ENCODE measurements at regions not wholly inside any gene's neighbourhood (a gene's known extent, or its start where the extent isn't known, plus 50 kb on each side); places are given as distances from the start of the nearest gene placed in this dataset.

DNA sequence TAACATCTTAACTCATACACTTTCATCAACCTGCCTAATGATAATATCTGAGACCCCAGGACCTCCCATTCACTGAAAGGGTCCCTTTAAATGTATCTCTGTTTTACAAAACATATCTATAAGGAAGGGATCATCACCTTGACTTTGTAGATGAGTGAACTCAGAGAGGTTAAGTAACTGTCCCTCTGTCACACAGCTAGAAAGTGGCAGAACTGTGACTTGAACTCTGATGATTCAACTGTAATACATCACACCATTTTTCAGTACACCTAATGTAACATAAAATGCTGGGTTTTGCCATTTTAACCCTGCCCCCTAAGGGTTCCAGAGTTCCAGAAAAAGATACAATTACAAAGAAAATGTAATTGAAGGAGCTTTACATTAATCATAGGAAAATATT, 234.6 kb downstream of the ZEB2 start:
- TF ChIP-seq, protein P1, sequence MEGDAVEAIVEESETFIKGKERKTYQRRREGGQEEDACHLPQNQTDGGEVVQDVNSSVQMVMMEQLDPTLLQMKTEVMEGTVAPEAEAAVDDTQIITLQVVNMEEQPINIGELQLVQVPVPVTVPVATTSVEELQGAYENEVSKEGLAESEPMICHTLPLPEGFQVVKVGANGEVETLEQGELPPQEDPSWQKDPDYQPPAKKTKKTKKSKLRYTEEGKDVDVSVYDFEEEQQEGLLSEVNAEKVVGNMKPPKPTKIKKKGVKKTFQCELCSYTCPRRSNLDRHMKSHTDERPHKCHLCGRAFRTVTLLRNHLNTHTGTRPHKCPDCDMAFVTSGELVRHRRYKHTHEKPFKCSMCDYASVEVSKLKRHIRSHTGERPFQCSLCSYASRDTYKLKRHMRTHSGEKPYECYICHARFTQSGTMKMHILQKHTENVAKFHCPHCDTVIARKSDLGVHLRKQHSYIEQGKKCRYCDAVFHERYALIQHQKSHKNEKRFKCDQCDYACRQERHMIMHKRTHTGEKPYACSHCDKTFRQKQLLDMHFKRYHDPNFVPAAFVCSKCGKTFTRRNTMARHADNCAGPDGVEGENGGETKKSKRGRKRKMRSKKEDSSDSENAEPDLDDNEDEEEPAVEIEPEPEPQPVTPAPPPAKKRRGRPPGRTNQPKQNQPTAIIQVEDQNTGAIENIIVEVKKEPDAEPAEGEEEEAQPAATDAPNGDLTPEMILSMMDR (IDR thresholded peaks at IDR 0.05; ENCODE audit: low read depth, low read length): no peak
- no peak overlapping the region for H3K4me3 ChIP-seq (ENCODE audit: low read depth, low read length)

DNA sequence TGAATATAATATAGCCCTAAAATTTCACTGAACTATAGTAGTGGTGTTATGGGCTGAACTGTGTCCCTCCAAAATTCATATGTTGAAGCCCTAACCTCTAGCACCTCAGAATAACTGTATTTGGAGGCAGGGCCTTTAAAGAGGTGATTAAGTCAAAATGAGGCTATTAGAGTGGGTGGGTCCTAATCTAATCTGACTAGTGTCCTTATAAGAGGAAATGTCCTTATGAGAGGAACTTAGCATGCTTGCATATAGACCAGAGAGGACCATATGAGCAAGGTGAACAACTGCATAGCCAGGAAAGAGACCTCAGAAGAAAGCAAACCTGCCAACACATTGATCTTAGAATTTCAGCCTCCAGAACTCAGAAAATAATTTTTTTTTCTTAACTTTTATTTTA, 238.4 kb downstream of the ZEB2 start:
- H3K4me3 ChIP-seq (ENCODE audit: low read depth, low read length): no peak overlapping the region
- TF ChIP-seq, protein P1 (IDR thresholded peaks at IDR 0.05; ENCODE audit: low read depth, low read length): no peak

DNA sequence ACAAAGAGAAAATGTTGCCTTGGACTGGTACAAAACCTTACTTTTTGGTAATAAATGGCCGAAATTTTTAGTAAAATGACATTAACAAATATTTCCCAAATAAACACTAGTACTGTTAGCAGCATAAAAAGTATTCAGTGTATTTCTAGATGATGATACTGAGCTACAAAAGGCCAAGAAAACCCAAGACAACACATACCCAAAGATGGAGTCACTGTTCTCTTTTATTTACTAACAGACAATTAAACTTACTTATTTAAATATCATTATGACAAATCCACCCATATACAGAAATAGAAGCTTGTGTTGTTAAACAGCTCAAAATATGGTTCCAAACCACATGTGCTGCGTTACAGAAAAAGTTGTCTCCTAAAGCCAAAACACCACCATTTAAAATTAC, 239.9 kb downstream of the ZEB2 start:
- no peak overlapping the region for H3K4me3 ChIP-seq (ENCODE audit: low read depth, low read length)
- TF ChIP-seq, protein P1 (IDR thresholded peaks at IDR 0.05; ENCODE audit: low read depth, low read length): no peak

DNA sequence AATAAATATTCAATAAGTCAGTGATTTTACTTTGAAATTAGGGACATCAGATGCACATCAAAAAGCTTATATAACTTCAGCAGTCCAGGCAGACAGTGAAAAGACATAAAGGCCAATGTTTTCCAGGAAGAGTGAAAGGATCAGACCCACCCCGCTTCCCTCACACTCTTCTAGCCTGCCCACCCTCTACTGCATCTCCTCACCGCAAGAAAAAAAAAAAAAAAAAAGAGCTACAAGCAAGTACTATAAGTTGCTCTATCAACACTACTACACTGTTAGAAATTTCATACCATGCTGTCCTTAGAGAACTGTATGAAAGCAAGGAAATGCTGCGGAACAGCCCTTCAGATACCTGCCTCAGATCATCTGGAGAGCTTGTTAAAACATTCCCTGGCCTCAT, 240.8 kb downstream of the ZEB2 start:
- no peak overlapping the region for H3K4me3 ChIP-seq (ENCODE audit: low read depth, low read length)
- TF ChIP-seq, protein P1 (IDR thresholded peaks at IDR 0.05; ENCODE audit: low read depth, low read length): no peak

DNA sequence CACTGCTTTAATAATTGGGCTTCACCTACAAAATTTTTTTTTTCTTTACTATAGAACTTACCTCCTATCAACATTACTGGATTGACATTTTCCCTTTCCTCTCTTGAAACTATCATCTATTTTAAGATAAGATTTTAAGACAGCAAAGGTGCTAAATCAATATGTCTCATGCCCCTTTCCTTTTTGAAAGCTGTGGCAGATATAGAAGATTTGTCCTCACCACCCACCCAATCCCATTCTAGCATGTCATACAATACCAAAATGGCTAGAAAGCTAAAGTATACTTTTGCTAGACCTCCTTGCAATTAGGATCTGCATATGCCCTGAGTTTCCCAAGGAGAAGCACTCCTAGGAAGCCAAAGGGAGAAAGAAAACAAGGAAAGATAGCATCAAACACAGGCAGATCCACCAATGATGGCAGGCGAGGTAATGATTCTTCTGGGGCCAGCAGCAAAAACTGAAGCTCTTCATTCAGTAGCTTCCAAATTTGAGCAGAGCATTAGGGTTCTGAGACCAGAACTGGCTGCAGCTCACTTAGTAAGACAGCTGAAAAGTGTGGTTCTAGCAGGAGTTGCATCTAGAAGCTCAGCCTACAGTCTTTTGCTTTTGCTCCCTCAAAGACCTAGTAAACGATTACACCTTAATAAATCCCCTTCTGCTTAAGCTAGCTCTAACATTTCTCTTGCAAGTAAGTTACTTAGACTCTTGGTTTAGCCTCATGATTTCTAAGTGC, 242.1 kb downstream of the ZEB2 start:
- TF ChIP-seq, protein P1 (IDR thresholded peaks at IDR 0.05; ENCODE audit: low read depth, low read length): no peak
- H3K4me3 ChIP-seq (ENCODE audit: low read depth, low read length): no peak overlapping the region

DNA sequence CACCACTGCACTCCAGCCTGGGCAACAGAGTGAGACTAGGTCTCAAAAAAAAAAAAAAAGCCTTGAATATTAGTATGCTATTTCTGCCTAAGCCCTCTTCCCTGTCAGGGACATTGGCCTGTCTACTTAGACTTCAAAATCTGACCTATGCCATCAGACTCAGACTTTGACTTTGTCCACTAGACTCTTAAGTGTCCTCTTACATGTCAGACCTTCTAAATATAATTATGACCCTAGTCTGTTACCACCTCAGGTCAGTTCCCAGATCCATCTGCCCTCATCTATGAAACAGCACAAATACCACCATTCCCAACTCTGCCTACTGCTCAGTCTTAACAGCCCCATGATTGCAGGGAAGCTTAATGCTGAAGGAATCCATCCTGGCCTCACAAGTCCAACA, 244.6 kb downstream of the ZEB2 start:
- no peak overlapping the region for H3K4me3 ChIP-seq (ENCODE audit: low read depth, low read length)
- TF ChIP-seq, protein P1 (IDR thresholded peaks at IDR 0.05; ENCODE audit: low read depth, low read length): no peak

DNA sequence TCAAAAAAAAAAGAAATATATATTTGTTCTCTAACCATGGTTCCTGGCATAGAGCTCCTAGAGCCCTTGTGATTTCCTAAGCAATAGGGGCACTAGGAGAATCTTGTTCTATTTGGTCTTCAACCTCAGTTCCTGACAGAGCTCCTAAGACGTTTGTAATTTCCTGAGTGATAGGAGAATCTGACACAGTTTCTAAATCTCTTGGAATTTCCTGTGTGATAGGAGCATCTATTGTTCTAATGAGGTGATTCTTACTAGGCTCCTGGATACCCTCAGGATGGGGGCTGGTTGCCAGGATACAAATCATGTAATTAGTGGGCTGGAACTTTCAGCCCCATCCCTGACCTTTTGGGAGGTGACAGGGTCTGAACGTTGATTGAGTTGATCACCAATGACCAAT, 245.8 kb downstream of the ZEB2 start:
- TF ChIP-seq, protein P1 (IDR thresholded peaks at IDR 0.05; ENCODE audit: low read depth, low read length): no peak

More for the DNA sequence above, 245.8 kb downstream of the ZEB2 start:
- no peak overlapping the region for H3K4me3 ChIP-seq (ENCODE audit: low read depth, low read length)
